ENCODE measurements at regions not wholly inside any gene's neighbourhood (a gene's known extent, or its start where the extent isn't known, plus 50 kb on each side); places are given as distances from the start of the nearest gene placed in this dataset.

GRCh38 chr11:8321876-8322275 lies 58.2 kb upstream of the LMO1 start:
- DNase-seq = no peak

GRCh38 chr11:8320076-8320475 lies 56.4 kb upstream of the LMO1 start:
- DNase-seq = no peak

- no peak for DNase-seq
These were observed 54.9 kb upstream of the LMO1 start for GRCh38 chr11:8318536-8318935.

- peak; percentile 9 for DNase-seq
These were observed 53.5 kb upstream of the LMO1 start for GRCh38 chr11:8317159-8317558.

- DNase-seq = no peak
These were observed 52.3 kb upstream of the LMO1 start for GRCh38 chr11:8315954-8316353.

GRCh38 chr11:8315463-8315862 lies 51.8 kb upstream of the LMO1 start:
- no peak for DNase-seq

- no peak for DNase-seq
These were observed 51.2 kb upstream of the LMO1 start for GRCh38 chr11:8314916-8315315.

GRCh38 chr11:8313504-8314090 lies 49.9 kb upstream of the LMO1 start:
- no peak for DNase-seq
